HG02623 (cell line): ENCODE measurements at regions not wholly inside any gene's neighbourhood (a gene's known extent, or its start where the extent isn't known, plus 50 kb on each side); places are given as distances from the start of the nearest gene placed in this dataset.

ENCODE experiments used
- ATAC-seq: cut with Tn5 transposase; IDR thresholded peaks from one replicate; pipeline ENCODE4 v1.9.1; 2021; ENCODE audit warnings: moderate library complexity; ENCODE audit not compliant: unreplicated experiment

DNA sequence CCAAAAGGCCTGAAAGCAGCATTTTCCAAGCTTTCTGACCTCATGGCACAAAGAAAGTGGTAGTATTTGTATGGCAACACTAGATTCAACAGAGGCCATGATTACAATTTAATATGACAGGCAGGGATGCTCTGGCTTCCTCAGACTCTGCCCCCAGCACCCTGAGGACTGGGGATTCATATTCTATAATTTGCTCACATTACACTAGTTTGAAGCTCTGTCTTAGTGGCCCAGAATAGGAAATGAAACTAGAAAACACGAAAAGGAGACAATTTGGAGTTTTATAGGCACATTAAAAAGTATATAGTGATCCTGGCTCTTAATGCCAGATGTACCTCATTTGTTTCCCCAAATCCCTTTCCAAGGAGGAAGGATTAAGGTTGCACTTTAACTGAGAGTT is 173.0 kb upstream of the STK17B start:
- no peak for ATAC-seq

DNA sequence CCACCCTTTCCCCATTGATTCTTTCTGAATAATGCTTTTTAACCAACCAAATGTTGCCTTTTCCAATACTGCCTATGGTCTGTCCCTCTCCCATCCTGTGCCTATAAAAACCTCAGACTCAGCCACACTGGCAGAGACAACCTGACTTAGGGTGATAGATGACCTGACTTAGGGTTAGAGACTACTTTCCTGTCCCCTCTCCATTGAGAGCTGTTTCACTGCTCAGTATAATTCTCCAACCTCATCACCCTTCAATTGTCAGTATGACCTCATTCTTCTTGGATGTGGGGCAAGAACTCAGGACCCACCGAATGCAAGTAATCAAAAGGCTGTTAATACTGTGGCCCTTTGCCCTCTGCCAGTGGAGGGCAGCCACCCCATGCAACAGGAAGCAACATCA is 182.3 kb upstream of the STK17B start:
- ATAC-seq = no peak

DNA sequence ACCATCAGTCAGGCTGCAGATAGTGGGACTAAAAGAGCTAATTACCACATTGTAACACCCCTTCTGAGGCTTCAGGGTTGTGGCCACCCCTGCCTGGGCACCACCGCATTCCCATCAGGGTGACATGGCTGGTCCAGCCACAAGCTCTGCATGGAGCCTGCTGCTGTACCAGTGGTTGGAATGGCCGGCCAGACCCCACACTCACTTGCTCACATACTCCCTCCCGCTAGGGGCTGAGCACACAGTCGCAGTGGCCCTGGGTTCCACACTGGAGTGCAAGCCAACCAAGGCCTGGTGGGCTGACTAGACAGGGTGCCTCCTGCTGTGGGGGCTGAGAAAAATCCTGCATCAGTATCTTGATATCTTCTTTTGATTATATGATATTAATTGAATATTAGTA is 182.8 kb upstream of the STK17B start:
- no peak for ATAC-seq

DNA sequence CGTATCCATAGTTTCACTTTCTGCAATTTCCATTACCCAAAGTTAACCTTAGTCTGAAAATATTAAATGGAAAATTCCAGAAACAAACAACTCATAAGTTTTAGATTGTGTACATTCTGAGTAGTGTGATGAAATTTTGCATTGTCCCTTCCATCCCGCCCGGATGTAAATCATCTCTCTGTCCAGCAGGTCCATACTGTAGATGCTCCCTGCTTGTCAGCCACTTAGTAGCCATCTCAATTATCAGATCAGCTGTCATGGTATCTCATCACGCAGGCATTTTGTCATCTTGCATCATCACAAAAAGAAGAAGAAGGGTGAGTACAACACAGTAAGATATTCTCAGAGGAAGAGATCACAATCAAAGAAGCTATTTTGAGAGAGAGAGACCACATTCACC is 185.0 kb upstream of the STK17B start:
- ATAC-seq = no peak

DNA sequence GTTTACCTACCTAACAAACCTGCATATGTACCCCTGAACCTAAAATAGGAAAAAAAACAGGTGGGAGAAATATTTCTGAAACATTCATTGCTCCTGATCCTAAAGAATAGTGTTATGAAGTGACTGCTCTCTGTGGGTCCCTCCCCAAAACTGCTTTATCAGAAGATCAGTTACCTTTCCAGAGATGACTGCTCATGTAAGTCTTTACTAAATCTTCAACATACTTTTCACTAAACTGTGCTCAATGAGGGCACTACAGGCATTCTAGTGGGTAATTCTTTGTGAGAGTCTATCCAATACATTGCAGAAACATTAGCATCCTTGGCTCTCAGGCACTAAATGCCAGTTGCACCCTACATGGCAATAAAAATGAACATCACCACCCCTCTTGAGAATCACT is 189.3 kb upstream of the STK17B start:
- no peak for ATAC-seq

DNA sequence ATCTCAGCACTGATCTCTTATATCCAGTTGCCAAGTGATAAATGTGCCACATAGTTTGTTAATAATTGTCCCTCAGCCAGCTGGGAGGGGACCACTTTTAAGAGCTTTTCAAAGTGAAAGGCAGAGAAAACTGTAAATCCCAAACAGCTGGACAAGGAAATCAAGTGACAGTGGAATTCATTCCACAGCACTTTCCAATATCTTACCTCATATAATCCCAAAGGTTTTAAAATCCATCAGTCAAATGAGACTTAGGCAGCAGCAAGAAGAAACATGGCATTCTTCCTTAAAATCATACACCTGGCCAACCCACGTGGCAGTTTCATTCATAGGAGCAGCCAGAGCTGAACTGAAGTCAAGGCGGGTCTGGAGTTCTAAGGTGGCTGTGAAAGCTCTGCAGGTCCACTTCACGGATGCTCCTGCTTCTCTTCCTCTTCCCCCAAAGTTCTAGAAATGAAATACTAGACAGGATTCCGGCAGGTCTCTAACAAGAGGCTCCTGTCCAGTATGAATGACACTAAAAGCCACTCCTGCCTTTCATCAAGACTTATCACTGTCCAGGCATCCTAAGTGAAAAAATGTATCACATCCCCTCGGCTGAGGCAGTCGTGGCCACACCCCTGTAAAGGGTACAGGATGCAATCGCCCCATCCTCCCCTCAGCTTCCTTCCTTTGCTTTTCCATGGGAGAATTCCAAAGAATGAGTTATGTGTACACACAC is 190.4 kb upstream of the STK17B start:
- ATAC-seq = no peak

DNA sequence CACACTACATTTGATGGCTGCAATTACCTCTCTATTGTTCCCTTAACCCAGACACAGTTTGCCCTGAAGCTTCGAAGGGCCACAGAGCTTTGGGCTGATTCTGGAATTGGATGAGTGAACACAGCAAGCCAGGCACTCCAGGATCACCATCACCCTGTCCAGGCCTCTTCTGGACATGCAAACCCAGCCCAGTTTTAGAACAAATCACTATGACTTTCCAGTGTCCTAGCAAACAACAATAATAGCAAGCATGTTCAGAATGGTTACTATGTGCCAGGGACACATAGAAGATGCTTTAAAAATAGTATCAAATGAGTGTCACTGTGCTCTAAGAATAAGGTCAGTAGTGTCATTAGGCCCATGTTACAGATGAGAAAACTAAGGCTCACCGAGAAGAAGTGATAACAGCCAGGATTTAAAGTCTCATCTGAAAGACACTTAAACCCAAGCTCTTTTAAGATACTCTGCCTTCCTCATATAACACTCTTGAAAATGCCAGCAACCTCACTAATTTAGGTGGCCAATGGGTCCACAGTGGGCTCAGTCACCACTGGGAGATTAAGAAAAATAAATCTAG is 191.7 kb upstream of the STK17B start:
- ATAC-seq = no peak

DNA sequence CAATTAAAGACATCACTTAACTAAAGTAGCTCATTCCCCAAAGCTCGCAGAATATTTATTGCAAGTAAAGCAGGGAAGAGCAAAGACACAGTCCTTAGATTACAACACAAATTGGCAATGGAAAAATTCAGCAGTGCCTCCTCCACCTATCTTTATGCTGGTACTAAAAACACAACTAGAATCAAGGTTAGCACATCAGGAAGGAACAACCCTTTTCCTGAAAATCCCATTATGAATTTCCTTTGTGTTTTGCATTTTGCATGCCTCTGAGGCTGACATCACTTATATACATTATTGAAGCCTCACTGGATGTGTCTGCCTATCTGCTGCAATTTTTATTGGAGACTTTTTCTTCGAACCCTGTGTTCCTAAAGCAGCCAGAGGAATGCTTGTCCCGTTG is 193.8 kb upstream of the STK17B start:
- ATAC-seq = no peak

DNA sequence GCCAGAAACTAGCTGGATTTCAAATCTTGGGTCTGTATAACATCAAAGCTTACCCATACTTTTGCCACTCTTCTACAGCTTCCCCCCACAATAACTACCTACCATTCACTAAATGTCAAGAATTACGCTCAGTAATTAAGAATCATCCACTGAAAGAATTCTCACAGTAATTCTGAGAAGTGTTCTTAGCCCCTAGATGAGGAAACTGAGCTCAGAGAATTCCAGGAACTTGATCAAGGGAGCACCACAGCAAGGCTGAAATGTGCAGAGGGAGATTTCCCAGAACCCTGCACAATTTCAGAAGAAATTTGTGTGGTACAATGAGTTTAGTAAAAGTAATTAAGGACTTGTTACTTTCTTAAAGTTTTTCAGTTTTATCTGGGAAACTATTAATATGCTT is 194.5 kb upstream of the STK17B start:
- no peak for ATAC-seq

DNA sequence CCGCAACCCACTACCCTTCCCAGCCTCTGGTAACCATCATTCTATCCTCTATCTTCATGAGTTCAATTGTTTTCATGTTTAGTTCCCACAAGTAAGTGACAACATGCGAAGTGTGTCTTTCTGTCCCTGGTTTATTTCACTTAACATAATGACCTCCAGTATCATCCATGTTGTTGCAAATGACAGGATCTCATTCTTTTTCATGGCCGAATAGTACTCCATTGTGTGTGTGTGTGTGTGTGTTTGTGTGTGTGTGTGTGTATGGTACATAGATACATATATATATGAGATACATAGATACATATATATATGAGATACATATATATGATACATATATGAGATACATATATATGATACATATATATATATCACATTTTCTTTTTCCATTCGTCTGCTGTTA is 196.3 kb upstream of the STK17B start:
- no peak for ATAC-seq

DNA sequence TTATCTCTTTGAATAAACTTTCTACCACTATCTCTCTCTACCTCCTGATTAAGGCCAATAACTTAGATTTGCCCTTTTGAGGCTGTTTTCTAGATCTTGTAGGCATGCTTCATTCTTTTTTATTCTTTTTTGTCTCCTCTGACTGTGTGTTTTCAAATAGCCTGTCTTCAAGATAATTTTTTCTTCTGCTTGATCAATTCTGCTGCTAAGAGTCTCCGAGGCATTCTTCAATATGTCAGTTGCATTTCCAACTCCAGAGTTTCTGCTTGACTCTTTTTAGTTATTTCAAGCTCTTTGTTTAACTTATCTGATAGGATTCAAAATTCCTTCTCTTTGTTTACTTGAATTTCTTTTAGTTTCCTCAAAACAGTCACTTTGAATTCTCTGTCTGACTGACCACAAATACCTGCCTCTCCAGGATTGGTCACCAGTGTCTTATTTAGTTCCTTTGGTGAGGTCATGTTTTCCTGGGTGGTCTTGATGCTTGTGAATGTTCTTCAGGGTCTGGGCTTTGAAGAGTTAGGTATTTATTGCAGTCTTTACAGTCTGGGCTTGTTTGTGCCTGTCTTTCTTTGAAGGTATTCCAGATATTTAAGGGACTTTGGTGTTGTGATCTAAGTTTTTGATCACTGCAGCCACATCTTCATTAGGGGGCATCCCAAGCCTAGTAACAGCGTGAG is 197.3 kb upstream of the STK17B start:
- ATAC-seq = no peak

DNA sequence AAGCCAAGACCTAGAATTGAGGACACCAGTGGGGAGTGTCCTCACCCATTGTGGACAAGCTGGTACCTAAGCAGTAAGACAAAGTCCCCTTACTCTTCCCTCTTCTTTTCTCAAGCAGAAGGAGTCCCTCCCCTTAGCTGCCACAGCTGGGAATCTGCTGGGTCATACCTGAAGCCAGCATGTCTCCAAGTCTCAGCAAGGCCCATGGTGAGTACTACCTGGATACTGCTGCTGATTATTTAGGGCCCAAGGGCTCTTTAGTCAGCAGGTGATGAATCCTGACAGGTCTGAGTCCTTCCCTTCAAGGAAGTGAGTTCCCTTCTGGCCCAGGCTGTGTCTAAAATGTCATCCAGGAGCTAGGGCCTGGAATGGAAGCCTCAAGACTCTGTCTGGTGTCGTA is 198.6 kb upstream of the STK17B start:
- ATAC-seq = no peak

DNA sequence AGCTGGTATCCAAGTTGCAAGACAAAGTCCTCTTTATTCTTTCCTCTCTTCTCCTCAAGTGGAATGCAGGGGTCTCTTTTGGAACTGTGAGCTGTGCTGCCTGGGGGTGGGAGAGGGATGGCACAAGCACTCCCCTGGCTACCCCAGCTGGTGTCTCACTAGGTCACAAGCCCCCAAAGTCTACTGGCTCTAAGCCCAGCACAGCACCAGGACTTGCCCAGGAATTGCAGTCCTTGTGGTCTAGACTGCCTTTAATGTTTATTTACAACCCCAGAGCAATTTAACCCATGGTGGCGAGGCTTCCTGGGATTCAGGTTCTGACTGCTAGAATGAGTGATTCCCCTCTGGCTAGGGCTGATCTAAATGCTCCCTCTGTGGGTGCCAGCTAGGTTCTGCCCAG is 199.0 kb upstream of the STK17B start:
- no peak for ATAC-seq

DNA sequence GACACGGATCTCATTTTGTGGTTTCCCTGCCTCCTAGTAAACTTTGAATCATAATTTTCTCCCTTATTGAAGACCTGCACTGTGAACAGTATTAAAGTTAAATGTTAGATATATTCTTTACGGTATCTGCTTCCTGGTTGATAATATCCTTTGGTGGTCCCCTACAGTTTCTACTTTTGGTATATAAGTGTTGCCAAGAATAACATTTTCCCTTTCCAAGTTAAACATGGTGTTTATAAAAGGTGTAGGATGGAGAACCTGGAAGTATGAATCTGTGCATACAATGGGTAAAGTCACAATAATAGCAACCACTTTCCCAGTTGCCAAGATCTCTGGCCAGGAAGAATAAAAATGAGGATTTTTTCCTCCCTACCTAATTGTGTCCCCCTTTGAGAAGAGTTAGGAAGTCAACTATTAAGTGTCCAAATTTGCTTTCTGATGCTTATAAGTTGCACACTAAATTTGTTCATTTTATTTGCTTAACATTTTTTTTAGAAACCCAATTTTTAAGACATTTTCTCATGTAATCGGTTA is 201.0 kb upstream of the STK17B start:
- ATAC-seq = no peak

DNA sequence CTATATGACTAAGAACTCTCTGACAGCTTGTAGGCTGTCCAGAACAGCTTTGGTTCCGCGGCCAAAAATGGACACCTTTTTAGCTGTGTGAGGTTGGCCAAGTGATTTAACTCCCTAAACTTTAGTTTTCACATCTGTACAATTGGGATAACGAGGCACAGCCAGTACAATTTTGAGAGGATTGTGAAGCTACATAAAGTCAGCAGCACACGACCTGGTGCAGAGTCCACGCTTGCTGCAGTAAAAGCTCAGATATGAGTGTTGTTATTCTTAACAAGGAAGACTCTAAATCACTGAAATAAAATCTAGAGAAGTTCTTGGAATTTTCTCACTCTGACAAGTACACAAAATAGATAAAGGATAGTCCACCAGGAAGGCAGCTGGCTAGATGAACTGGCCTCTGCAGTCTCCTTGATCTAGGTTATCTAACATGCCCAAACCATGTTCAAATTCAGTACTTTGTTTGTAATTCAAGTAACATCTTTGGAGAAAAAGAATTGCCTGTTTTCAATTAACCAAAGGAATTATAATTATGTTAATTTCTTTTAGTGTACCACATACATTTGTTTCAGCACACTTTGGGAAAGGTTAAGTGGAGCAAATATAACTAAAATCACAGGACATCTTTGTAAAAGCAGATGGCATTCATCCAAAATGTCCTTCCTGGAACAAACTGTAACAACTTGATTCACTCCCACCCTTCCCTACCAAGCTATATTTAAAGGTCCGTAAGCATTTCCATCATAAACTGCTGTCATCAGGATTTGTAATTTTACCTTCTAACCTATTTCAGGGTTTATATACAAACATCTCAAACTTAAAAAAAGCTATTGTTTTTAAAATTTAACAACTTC is 201.7 kb upstream of the STK17B start:
- ATAC-seq = no peak

DNA sequence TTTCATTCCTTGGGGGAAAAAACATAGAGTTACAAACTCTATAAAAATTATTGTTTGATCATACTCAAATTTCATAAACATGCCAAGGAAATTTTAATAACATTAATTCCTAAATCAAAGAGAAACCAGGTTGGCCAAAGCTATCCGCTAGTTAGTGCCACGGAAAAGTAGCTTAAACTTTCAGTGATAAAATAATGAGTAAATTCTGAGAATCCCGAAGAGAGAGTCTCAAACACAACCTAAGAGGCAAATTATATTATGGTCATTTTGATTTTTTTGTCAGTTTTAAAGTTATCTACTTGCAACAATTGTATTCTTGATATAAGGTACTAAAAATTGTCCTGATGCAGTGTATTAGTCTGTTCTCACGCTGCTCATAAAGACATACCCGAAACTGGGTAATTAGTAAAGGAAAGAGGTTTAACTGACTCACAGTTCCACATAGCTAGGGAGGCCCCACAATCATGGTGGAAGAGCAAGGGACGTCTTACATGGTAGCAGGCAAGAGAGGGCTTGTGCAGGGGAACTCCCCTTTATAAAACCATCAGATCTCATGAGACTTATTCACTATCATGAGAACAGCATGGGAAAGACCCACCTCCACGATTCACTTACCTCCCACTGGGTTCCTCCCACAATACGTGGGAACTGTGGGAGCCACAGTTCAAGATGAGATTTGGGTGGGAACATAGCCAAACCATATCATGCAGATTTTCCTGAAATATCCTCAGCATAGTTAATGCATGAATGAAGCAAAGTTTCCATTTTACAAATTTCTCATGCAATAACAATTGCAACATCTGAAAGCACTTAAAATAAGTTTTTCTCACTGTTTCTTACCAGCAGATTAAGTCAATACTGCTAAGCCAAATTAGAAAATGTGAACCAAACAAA is 205.9 kb upstream of the STK17B start:
- peak; percentile 61 for ATAC-seq

DNA sequence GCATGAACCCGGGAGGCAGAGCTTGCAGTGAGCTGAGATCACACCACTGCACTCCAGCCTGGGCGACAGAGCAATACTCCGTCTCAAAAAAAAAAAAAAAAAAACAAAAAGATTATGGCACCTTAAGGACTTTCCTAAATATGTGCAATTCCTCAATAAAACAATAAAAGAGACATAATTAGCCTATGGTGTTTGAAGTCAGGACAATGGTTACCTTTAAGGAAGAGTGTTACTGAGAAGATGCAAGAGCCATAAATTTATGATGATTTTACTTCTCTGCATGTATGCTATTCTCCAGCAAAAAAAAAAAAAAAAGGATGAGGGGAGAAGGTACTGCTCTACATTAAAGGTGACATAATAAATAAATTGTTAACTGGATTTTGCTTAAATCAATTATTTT is 208.2 kb upstream of the STK17B start:
- no peak for ATAC-seq

DNA sequence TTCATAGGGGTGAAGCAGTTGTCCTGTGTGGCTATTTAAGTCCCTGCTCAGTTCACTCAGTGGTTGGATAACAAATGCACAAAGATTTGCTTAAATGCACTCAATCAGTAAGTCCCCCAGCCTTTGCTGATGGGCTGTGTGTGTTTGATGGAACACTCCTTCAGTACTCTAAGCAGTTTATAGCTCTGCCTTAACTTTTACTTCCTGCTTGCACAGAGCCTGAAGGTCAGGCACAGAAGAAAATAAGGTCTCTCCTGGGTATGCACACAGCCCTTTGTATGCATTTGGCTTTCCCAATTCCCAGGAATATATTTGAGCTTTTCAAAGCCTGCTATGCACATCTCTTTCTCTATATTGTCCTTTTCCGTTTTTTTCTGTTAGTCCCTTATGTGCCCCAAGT is 208.7 kb upstream of the STK17B start:
- no peak for ATAC-seq

DNA sequence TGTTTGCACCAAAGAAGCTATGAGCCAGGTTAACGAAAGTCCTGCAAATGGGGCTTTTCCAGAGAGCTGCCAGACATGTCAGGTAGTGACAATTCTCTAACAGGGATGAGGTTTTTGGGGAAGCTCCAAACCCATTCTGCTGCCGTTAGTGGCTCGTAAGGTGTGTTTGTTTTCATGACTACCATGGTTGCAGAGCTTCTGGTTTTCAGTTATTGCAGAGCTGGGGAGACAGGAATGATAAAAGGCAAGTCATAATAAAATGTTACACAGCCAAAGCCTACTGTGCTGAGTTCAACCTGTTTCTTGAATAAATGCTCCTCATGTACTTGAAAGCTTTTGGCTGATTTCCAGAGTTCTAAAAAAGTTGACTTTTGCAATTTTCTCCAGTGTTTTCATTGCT is 209.2 kb upstream of the STK17B start:
- ATAC-seq = no peak

DNA sequence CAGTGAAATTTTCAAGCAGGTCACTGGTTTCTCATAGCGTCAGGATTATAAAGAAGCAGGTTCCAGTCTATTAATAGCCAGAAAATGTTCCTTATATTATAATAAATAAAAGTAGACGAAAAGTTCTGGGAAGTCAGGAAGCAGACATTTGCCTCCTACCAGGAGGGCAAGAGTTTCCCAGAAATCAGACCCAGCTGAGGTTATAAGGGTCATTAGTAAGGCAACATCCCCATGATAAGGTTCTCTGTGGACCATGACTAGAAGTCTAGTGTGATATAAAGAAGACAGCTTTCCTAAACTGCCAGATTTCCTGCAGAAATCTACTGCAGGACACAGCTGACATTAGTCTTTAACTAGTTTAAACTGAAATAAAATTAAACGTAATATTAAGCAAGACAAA is 210.1 kb upstream of the STK17B start:
- ATAC-seq = no peak
